GM12878 (cell line): ENCODE measurements at regions not wholly inside any gene's neighbourhood (a gene's known extent, or its start where the extent isn't known, plus 50 kb on each side); places are given as distances from the start of the nearest gene placed in this dataset.

Experiments
- ATAC-seq: fragments of 200-7000 bp; cut with Tn5 transposase; 3 replicates; pipeline ENCODE4 v1.9.1; 2020; ENCODE audit warnings: mild to moderate bottlenecking, moderate library complexity
- BruUV-seq: library from RNA; stranded (reverse); fragments of 400-500 nt; replicated peaks from 2 replicates; lab custom pipeline; 2021; lab: Mats Ljungman, UMichigan
- CTCF ChIA-PET: fragments of 300-600 bp; sonication (Branson Sonifier 250); formaldehyde crosslinking; extraction: SDS; loops from one replicate; lab custom pipeline; 2021; ENCODE audit warnings: inconsistent platforms; lab: Yijun Ruan, JAX
- POLR2A ChIA-PET: fragments of 350-600 bp; formaldehyde crosslinking; extraction: SDS; loops from one replicate; lab custom pipeline; 2021; ENCODE audit warnings: inconsistent platforms; lab: Charles Lee
- RAD21 ChIA-PET: fragments of 300-600 bp; sonication (Branson Sonifier 250); formaldehyde crosslinking; loops from one replicate; lab custom pipeline; 2023; ENCODE audit warnings: antibody characterized with exemption; ENCODE audit not compliant: unreplicated experiment; lab: Charles Lee
- SMC1A ChIA-PET: fragments of 300-600 bp; sonication (Branson Sonifier 250); formaldehyde crosslinking; loops from one replicate; lab custom pipeline; 2023; ENCODE audit not compliant: unreplicated experiment, uncharacterized antibody; lab: Charles Lee
- DNase-seq: peaks from one replicate; pipeline ENCODE4 v3.0.0-alpha.2; 2011; ENCODE audit warnings: low read depth, low spot score
- FAIRE-seq: peaks from 3 replicates; lab custom pipeline; 2011; peaks lifted over from hg19 to GRCh38; lab: Jason Lieb, UNC
- H2AFZ ChIP-seq: 2 replicates; pipeline ENCODE4 v1.6.0; 2011; ENCODE audit warnings: low read depth, low read length, control low read depth; ENCODE audit not compliant: control insufficient read depth
- H3K27ac ChIP-seq: 2 replicates; pipeline ENCODE4 v1.5.1; 2011; ENCODE audit warnings: control low read depth; ENCODE audit not compliant: control insufficient read depth, insufficient read depth
- H3K27me3 ChIP-seq, 2 experiments: replicated peaks in 1 of 2; 2 replicates each; pipeline versions ENCODE4 v1.6.0 to v1.6.1; 2011; ENCODE audit warnings: low read length in 1 of 2; ENCODE audit not compliant: control insufficient read depth in 2 of 2, insufficient read depth in 2 of 2
- H3K36me3 ChIP-seq, 2 experiments: 2 replicates each; pipeline ENCODE4 v1.5.1; 2011; ENCODE audit warnings: low read length in 1 of 2; ENCODE audit not compliant: control insufficient read depth in 2 of 2, insufficient read depth in 2 of 2
- H3K4me1 ChIP-seq: 2 replicates; pipeline ENCODE4 v1.6.1; 2011; ENCODE audit warnings: mild to moderate bottlenecking, low read length, moderate library complexity, mixed read lengths; ENCODE audit not compliant: control insufficient read depth, insufficient read depth
- H3K4me2 ChIP-seq: 2 replicates; pipeline ENCODE4 v1.6.0; 2011; ENCODE audit warnings: control low read depth; ENCODE audit not compliant: control insufficient read depth, insufficient read depth
- H3K4me3 ChIP-seq: fragments of 200-600 bp; sonication (generic); 2 replicates; pipeline ENCODE4 v1.5.1; 2016
- H3K79me2 ChIP-seq: 2 replicates; pipeline ENCODE4 v1.6.0; 2011; ENCODE audit warnings: low read length; ENCODE audit not compliant: control insufficient read depth, insufficient read depth
- H3K9ac ChIP-seq: 2 replicates; pipeline ENCODE4 v1.8.0; 2011; ENCODE audit warnings: low read length, control low read depth, mixed read lengths; ENCODE audit not compliant: control insufficient read depth, insufficient read depth
- H3K9me3 ChIP-seq: replicated peaks from 3 replicates; pipeline ENCODE4 v1.5.1; 2011; ENCODE audit warnings: mild to moderate bottlenecking, low read length; ENCODE audit not compliant: control insufficient read depth, insufficient read depth
- H4K20me1 ChIP-seq: 2 replicates; pipeline ENCODE4 v1.6.0; 2011; ENCODE audit not compliant: control insufficient read depth, insufficient read depth
- CHD4 ChIP-seq: fragments of 200-600 bp; sonication (generic); IDR thresholded peaks from 2 replicates; pipeline ENCODE4 v1.6.1; 2016; ENCODE audit warnings: mild to moderate bottlenecking
- ZNF207 ChIP-seq: fragments of 450-650 bp; IDR thresholded peaks from 2 replicates; pipeline ENCODE4 v1.6.1; 2014; ENCODE audit warnings: antibody characterized with exemption, mild to moderate bottlenecking, borderline replicate concordance
- WGBS: methylation state at CpG from one replicate; pipeline ENCODE4 v1.1.6; 2016; ENCODE audit warnings: low lambda C conversion rate; ENCODE audit not compliant: insufficient replicate concordance, insufficient coverage; ENCODE audit errors: missing lambda C conversion rate; 5-methylcytosine and 5-hydroxymethylcytosine counted together
- in situ Hi-C: fragments of 300-500 bp; cut with MboI; formaldehyde crosslinking; loops from 9 replicates; pipeline ENCODE4 v1.14.3; 2018; ENCODE audit warnings: mixed read lengths
- intact Hi-C: fragments of 100-400 bp; cut with micrococcal nuclease; formaldehyde crosslinking; loops from one replicate; pipeline ENCODE4 v1.14.2; 2022; ENCODE audit not compliant: unreplicated experiment
- TF ChIP-seq, protein P1 (sequence below): IDR thresholded peaks from 2 replicates; pipeline ENCODE4 v1.6.1; 2011; ENCODE audit warnings: low read depth, mild to moderate bottlenecking, low read length, moderate library complexity, borderline replicate concordance; ENCODE audit errors: extremely low read depth
- TF ChIP-seq, protein P2 (sequence below): fragments of 450-650 bp; conservative IDR thresholded peaks from 2 replicates; pipeline ENCODE4 v1.6.1; 2017; ENCODE audit warnings: mild to moderate bottlenecking, moderate library complexity
- TF ChIP-seq, protein P3 (sequence below), 3 experiments: IDR thresholded peaks in 2 of 3; conservative IDR thresholded peaks in 1 of 3; 2 replicates each; pipeline ENCODE4 v1.5.1; 2011; ENCODE audit warnings: low read depth in 3 of 3, low read length in 3 of 3, mild to moderate bottlenecking in 3 of 3, control low read depth in 2 of 3, moderate library complexity in 2 of 3, inconsistent platforms in 1 of 3, mixed read lengths in 1 of 3; ENCODE audit not compliant: control insufficient read depth in 2 of 3, insufficient read depth in 1 of 3; ENCODE audit errors: extremely low read depth in 1 of 3

DNA sequence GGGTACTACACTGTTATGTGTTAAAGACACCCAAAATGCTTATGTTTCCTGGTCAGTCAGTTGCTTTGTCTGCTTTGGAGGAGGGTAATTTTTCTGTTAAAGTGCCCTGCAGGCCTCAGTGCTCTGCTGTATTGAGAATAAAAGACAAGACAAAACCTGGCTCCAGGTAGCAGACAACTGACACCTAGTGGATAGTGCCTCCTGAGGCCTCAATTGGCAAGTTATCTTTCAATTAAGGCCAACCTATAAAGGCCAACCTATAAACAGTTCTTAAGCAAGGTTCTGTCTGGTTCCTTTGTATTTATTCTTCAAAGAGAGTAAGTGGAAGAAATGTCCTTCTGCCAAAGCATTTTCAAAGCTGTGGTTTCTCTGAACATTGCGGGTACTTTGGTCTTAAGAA lies 773.8 kb downstream of the MECOM start:
- H3K27me3 ChIP-seq = no peaks in the 10 kb centered on the region
- ChIA-PET POLR2A (no interaction called here), CTCF (no interaction called here), SMC1A (no interaction called here), RAD21 (no interaction called here)
- no peak overlapping the region for H3K4me2 ChIP-seq
- WGBS = 8% methylated on average over 1 of the region's 1 CpG
- no peak overlapping the region for H2AFZ ChIP-seq
- intact Hi-C loops = no loop called here
- no peak overlapping the region for H3K4me3 ChIP-seq
- no TSS peak for BruUV-seq
- no peaks in the 10 kb centered on the region for H3K36me3 ChIP-seq
- FAIRE-seq = no peak
- no peak for DNase-seq
- ATAC-seq = 0 out of 3 replicates have a peak, but pooled peaks have one; percentile 22
- H4K20me1 ChIP-seq = no peaks in the 10 kb centered on the region
- H3K27ac ChIP-seq = no peak overlapping the region
- no peaks in the 10 kb centered on the region for H3K9me3 ChIP-seq
- H3K9ac ChIP-seq = no peak overlapping the region
- in situ Hi-C loops = no loop called here
- H3K79me2 ChIP-seq = no peaks in the 10 kb centered on the region
- H3K4me1 ChIP-seq = no peaks in the 10 kb centered on the region
- TF ChIP-seq CHD4 (no peak), ZNF207 (no peak)
- TF ChIP-seq, protein P1, sequence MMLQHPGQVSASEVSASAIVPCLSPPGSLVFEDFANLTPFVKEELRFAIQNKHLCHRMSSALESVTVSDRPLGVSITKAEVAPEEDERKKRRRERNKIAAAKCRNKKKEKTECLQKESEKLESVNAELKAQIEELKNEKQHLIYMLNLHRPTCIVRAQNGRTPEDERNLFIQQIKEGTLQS = no peak
- TF ChIP-seq, protein P2, sequence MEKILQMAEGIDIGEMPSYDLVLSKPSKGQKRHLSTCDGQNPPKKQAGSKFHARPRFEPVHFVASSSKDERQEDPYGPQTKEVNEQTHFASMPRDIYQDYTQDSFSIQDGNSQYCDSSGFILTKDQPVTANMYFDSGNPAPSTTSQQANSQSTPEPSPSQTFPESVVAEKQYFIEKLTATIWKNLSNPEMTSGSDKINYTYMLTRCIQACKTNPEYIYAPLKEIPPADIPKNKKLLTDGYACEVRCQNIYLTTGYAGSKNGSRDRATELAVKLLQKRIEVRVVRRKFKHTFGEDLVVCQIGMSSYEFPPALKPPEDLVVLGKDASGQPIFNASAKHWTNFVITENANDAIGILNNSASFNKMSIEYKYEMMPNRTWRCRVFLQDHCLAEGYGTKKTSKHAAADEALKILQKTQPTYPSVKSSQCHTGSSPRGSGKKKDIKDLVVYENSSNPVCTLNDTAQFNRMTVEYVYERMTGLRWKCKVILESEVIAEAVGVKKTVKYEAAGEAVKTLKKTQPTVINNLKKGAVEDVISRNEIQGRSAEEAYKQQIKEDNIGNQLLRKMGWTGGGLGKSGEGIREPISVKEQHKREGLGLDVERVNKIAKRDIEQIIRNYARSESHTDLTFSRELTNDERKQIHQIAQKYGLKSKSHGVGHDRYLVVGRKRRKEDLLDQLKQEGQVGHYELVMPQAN = no peak
- TF ChIP-seq, protein P3, sequence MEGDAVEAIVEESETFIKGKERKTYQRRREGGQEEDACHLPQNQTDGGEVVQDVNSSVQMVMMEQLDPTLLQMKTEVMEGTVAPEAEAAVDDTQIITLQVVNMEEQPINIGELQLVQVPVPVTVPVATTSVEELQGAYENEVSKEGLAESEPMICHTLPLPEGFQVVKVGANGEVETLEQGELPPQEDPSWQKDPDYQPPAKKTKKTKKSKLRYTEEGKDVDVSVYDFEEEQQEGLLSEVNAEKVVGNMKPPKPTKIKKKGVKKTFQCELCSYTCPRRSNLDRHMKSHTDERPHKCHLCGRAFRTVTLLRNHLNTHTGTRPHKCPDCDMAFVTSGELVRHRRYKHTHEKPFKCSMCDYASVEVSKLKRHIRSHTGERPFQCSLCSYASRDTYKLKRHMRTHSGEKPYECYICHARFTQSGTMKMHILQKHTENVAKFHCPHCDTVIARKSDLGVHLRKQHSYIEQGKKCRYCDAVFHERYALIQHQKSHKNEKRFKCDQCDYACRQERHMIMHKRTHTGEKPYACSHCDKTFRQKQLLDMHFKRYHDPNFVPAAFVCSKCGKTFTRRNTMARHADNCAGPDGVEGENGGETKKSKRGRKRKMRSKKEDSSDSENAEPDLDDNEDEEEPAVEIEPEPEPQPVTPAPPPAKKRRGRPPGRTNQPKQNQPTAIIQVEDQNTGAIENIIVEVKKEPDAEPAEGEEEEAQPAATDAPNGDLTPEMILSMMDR (IDR thresholded peaks at IDR 0.05 in 2 of 3, conservative IDR thresholded peaks at IDR 0.05 in 1 of 3; ENCODE audit: control insufficient read depth in 2 of 3, extremely low read depth in 1 of 3, insufficient read depth in 1 of 3, low read depth in 3 of 3, low read length in 3 of 3) = no peak
